ENCODE measurements at regions not wholly inside any gene's neighbourhood (a gene's known extent, or its start where the extent isn't known, plus 50 kb on each side); places are given as distances from the start of the nearest gene placed in this dataset.

DNA sequence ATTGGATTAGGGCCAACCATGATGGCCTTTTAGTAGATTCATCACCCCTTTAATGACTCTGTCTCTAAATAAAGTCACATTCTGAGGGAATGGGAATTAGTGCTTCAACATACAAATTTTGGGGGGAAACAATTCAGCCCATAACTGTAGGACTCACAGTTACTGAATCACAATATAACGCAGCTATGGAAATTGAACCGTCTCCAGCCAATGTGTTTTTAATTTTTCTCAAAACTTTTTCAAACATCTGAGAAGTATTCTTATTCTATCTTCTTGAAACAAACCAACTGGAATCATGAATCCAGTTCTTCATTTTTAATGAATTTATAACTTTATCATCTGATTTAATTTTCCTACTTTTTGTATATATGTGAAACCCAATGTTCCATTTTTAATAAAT, 373.1 kb upstream of the SYT4 start:
- H3K9me3 Mint-ChIP-seq = peaks cover 6% of the 10 kb centered on the region in 2 donors

DNA sequence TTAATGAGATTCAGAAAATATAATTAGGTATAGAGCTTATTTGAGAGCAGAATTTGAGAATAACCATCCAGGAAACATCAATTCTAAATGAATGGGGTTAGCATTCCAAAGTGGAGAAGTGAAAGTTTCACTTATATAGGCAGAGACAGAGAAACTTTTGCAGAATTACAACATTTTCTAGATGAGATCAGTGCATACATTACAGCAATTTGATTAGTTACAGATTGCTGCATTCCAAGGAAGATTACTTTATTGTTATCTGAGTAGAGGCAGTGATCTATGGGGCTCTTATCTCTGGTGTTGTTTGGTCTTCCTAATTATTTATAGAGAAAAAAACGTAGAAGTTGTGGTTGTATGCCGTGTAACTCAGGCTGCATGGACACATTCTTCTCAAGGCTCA, 373.8 kb upstream of the SYT4 start:
- Mint-ChIP-seq H3K4me1 (ENCODE audit: low read depth in 2 of 2) (no peaks in the 10 kb centered on the region), H3K27ac (no peak overlapping the region)
- DNase-seq = no peak

More for the DNA sequence above, 373.1 kb upstream of the SYT4 start:
- H3K27me3 Mint-ChIP-seq = no peaks in the 10 kb centered on the region
- ATAC-seq (replicated peaks) (no peak), DNase-seq (no peak)
- H3K4me3 Mint-ChIP-seq = no peak overlapping the region
- no peaks in the 10 kb centered on the region for H3K36me3 Mint-ChIP-seq (ENCODE audit: insufficient read depth)
- H3K27ac Mint-ChIP-seq = no peak overlapping the region
- no peaks in the 10 kb centered on the region for H3K4me1 Mint-ChIP-seq (ENCODE audit: low read depth in 2 of 2)

DNA sequence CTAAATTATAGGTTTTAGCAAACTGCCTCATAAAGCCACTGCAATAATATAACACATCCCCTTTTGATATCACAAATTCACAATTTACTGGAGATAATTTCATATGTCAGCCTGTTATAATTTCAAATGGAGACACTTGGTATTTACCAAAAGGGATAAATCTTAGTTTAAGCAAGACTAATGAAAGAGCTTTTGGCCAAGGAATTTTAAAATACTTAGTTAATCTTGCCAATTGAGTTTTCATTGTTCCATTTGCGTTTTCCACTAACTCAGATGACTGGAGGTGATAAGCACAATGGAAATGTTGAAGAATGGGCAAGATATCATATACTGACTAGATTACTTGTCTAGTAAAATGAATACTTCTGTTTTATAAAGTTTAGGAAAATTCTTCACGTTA, 379.3 kb upstream of the SYT4 start:
- DNase-seq (no peak), ATAC-seq (replicated peaks) (no peak)
- Mint-ChIP-seq H3K9me3 (peaks cover 6% of the 10 kb centered on the region in 2 donors), H3K4me3 (no peak overlapping the region), H3K36me3 (ENCODE audit: insufficient read depth) (no peaks in the 10 kb centered on the region), H3K27me3 (no peaks in the 10 kb centered on the region), H3K27ac (no peak overlapping the region), H3K4me1 (ENCODE audit: low read depth in 2 of 2) (no peaks in the 10 kb centered on the region)

More for the DNA sequence above, 373.8 kb upstream of the SYT4 start:
- ATAC-seq (replicated peaks) = no peak
- no peaks in the 10 kb centered on the region for H3K36me3 Mint-ChIP-seq (ENCODE audit: insufficient read depth)
- no peak overlapping the region for H3K4me3 Mint-ChIP-seq
- H3K27me3 Mint-ChIP-seq = no peaks in the 10 kb centered on the region
- H3K9me3 Mint-ChIP-seq = peaks cover 6% of the 10 kb centered on the region in 2 donors

GRCh38 chr18:43661570-43661969, 384.3 kb upstream of the SYT4 start:
- Mint-ChIP-seq H3K27me3 (no peaks in the 10 kb centered on the region), H3K36me3 (ENCODE audit: insufficient read depth) (no peaks in the 10 kb centered on the region), H3K4me1 (ENCODE audit: low read depth in 2 of 2) (no peaks in the 10 kb centered on the region), H3K4me3 (no peak overlapping the region), H3K27ac (no peak overlapping the region), H3K9me3 (peaks cover 0 to 4% of the 10 kb centered on the region in 2 donors)
- ATAC-seq (replicated peaks) (no peak), DNase-seq (no peak)

- DNase-seq (no peak), ATAC-seq (replicated peaks) (no peak)
- no peak overlapping the region for H3K4me3 Mint-ChIP-seq
- H3K36me3 Mint-ChIP-seq (ENCODE audit: insufficient read depth) = no peaks in the 10 kb centered on the region
- no peaks in the 10 kb centered on the region for H3K27me3 Mint-ChIP-seq
- H3K9me3 Mint-ChIP-seq = peaks cover 0 to 4% of the 10 kb centered on the region in 2 donors
- H3K27ac Mint-ChIP-seq = no peak overlapping the region
- H3K4me1 Mint-ChIP-seq (ENCODE audit: low read depth in 2 of 2) = no peaks in the 10 kb centered on the region
Measured at GRCh38 chr18:43662657-43663056, 385.4 kb upstream of the SYT4 start.

GRCh38 chr18:43663159-43663558, 385.9 kb upstream of the SYT4 start:
- ATAC-seq (replicated peaks) (no peak), DNase-seq (no peak)
- Mint-ChIP-seq H3K36me3 (ENCODE audit: insufficient read depth) (no peaks in the 10 kb centered on the region), H3K27me3 (no peaks in the 10 kb centered on the region), H3K27ac (no peak overlapping the region), H3K4me3 (no peak overlapping the region), H3K4me1 (ENCODE audit: low read depth in 2 of 2) (no peaks in the 10 kb centered on the region), H3K9me3 (no peaks in the 10 kb centered on the region)

DNA sequence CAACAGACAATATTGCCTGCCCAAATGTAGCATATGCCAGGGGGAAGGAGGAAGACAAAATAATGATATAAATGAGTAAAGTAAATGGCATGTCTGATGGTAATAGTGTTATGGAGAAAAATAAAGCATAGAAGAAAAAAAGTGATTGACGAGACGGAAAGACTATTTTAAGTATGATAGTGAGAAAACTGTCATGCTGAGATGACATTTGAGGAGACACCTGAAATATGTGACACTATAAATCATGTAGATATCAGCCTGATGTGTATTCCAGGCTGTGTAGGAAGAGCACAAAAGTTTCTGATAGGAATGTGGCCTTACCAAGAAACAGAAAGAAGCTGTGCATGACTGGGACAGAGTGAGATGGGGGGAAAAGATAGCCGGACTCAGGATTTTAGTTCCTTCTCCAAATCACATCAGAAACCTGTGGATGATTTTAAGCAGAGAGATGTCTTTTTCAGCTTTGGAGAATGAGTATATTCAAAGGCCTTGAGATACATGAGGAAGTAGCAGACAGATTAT, 387.3 kb upstream of the SYT4 start:
- no peak overlapping the region for H3K4me3 Mint-ChIP-seq
- H3K9me3 Mint-ChIP-seq = no peaks in the 10 kb centered on the region
- H3K27me3 Mint-ChIP-seq = no peaks in the 10 kb centered on the region
- ATAC-seq (replicated peaks) = no peak
- H3K4me1 Mint-ChIP-seq (ENCODE audit: low read depth in 2 of 2) = no peaks in the 10 kb centered on the region
- no peaks in the 10 kb centered on the region for H3K36me3 Mint-ChIP-seq (ENCODE audit: insufficient read depth)
- no peak overlapping the region for H3K27ac Mint-ChIP-seq
- DNase-seq = no peak

- Mint-ChIP-seq H3K36me3 (ENCODE audit: insufficient read depth) (no peaks in the 10 kb centered on the region), H3K4me1 (ENCODE audit: low read depth in 2 of 2) (no peaks in the 10 kb centered on the region), H3K9me3 (no peaks in the 10 kb centered on the region), H3K27me3 (no peaks in the 10 kb centered on the region), H3K4me3 (no peak overlapping the region), H3K27ac (no peak overlapping the region)
- DNase-seq = no peak
- no peak for ATAC-seq (replicated peaks)
Measured at GRCh38 chr18:43665105-43665788, 388.0 kb upstream of the SYT4 start.

- DNase-seq (no peak), ATAC-seq (replicated peaks) (no peak)
- no peaks in the 10 kb centered on the region for H3K27me3 Mint-ChIP-seq
- H3K4me1 Mint-ChIP-seq (ENCODE audit: low read depth in 2 of 2) = no peaks in the 10 kb centered on the region
- no peaks in the 10 kb centered on the region for H3K36me3 Mint-ChIP-seq (ENCODE audit: insufficient read depth)
- H3K9me3 Mint-ChIP-seq = peaks cover 0 to 7% of the 10 kb centered on the region in 2 donors
- no peak overlapping the region for H3K4me3 Mint-ChIP-seq
- H3K27ac Mint-ChIP-seq = no peak overlapping the region
Measured at GRCh38 chr18:43668866-43669265, 391.6 kb upstream of the SYT4 start.

DNA sequence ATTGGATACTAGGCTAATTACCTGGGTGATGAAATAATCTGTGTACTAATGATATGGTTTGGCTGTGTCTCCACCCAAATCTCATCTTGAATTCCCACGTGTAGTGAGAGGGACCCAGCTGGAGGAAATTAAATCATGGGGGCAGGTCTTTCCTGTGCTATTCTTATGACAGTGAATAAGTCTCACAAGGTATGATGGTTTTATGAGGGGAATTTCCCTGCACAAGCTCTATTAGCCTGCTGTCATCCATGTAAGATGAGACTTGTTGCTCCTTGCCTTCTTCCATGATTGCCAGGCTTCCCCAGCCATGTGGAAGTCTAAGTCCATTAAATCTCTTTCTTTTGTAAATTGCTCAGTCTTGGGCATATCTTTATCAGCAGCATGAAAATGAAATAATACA, 394.1 kb upstream of the SYT4 start:
- DNase-seq (no peak), ATAC-seq (replicated peaks) (no peak)
- no peaks in the 10 kb centered on the region for H3K4me1 Mint-ChIP-seq (ENCODE audit: low read depth in 2 of 2)
- peaks cover 0 to 12% of the 10 kb centered on the region in 2 donors for H3K9me3 Mint-ChIP-seq
- no peak overlapping the region for H3K27ac Mint-ChIP-seq
- H3K27me3 Mint-ChIP-seq = no peaks in the 10 kb centered on the region
- peaks cover 4% of the 10 kb centered on the region for H3K36me3 Mint-ChIP-seq (ENCODE audit: insufficient read depth)
- H3K4me3 Mint-ChIP-seq = no peak overlapping the region

- ATAC-seq (replicated peaks) (no peak), DNase-seq (no peak)
- Mint-ChIP-seq H3K4me1 (ENCODE audit: low read depth in 2 of 2) (no peaks in the 10 kb centered on the region), H3K4me3 (no peak overlapping the region), H3K27ac (no peak overlapping the region), H3K36me3 (ENCODE audit: insufficient read depth) (no peaks in the 10 kb centered on the region), H3K27me3 (no peaks in the 10 kb centered on the region), H3K9me3 (peaks cover 7 to 31% of the 10 kb centered on the region in 2 donors)
Measured at GRCh38 chr18:43680096-43680495, 402.8 kb upstream of the SYT4 start.

DNA sequence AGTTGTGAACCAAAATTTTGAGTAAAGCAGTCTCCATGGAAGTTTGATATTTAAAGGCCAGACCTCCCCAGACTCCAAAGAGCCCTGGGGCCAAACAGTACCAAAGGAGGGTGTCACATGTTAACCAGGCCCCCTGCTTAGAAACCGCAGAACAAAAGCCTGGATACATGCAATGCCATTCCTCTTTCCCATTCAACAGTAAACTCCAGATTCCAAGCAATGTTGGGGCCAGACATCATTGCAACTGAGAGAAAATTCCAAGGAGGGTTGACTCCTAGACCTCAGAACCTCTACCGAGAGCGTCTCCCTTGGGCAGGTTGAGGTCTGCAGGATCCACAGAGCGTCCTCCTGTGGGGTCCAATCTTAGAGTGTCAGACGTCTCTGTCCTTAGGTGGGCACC, 404.4 kb upstream of the SYT4 start:
- Mint-ChIP-seq H3K4me1 (ENCODE audit: low read depth in 2 of 2) (no peaks in the 10 kb centered on the region), H3K36me3 (ENCODE audit: insufficient read depth) (no peaks in the 10 kb centered on the region), H3K27ac (no peak overlapping the region), H3K9me3 (peaks cover 7 to 24% of the 10 kb centered on the region in 2 donors), H3K4me3 (no peak overlapping the region), H3K27me3 (no peaks in the 10 kb centered on the region)
- ATAC-seq (replicated peaks) = no peak
- no peak for DNase-seq

DNA sequence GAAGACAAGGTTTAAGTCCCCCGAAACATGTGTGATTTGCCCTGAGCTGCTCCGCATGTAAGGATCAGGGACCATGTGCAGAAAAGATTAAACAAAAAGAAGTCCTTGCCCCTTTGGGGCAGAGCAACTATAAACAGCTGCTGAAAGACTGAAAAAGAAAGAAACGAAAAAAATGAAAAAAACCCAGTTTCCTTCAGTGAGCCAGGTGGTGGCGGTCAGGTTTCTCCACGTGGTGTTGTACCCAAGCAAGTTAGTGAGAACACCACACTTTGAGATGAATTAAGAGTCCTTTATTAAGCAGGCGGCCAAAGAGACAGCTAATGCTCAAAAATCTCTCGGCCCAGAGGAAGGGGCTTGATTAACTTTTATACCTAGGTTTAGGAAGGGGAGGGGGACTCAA, 404.9 kb upstream of the SYT4 start:
- no peaks in the 10 kb centered on the region for H3K27me3 Mint-ChIP-seq
- no peak overlapping the region for H3K4me3 Mint-ChIP-seq
- H3K36me3 Mint-ChIP-seq (ENCODE audit: insufficient read depth) = no peaks in the 10 kb centered on the region
- peaks cover 7 to 24% of the 10 kb centered on the region in 2 donors for H3K9me3 Mint-ChIP-seq
- no peak for DNase-seq
- no peak for ATAC-seq (replicated peaks)
- H3K4me1 Mint-ChIP-seq (ENCODE audit: low read depth in 2 of 2) = no peaks in the 10 kb centered on the region
- no peak overlapping the region for H3K27ac Mint-ChIP-seq

DNA sequence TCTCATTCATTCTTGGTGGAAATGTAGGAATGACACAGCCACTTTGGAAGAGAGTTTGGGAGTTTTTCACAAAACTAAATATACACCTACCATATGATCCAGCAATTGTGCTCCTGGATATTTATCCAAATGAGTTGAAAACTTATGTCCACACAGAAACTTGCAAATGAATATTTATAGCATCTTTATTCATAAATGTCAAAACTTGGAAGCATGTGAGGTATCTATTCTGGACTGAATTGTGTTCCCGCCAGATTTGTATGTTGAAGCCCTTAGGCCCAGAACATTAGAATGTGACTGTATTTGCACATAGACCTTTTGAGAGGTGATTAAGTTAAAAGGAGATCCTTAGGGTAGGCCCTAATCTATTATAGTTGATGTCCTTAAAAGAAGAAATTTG, 409.4 kb upstream of the SYT4 start:
- ATAC-seq (replicated peaks) = no peak
- Mint-ChIP-seq H3K27ac (no peak overlapping the region), H3K9me3 (peaks cover 6 to 20% of the 10 kb centered on the region in 2 donors), H3K4me3 (no peak overlapping the region), H3K4me1 (ENCODE audit: low read depth in 2 of 2) (no peaks in the 10 kb centered on the region), H3K27me3 (no peaks in the 10 kb centered on the region), H3K36me3 (ENCODE audit: insufficient read depth) (no peaks in the 10 kb centered on the region)
- no peak for DNase-seq
